Body of pancreas (tissue), 4 donors: ENCODE measurements at regions not wholly inside any gene's neighbourhood (a gene's known extent, or its start where the extent isn't known, plus 50 kb on each side); places are given as distances from the start of the nearest gene placed in this dataset.

Experiments
- ATAC-seq: fragments of 150-250 bp; one replicate; pipeline ENCODE4 v1.9.1; 2016
- DNase-seq, 4 donors: peaks; one replicate each; pipeline ENCODE4 v3.0.0-alpha.2; 2019
- H3K27ac ChIP-seq, 4 donors: fragments of 200-600 bp; sonication (generic); 1 replicate in 3 of 4; 2 replicates in 1 of 4; pipeline versions ENCODE4 v1.5.1 to v1.6.1; 2016 to 2019; ENCODE audit warnings: mild to moderate bottlenecking in 1 of 4, mixed read lengths in 1 of 4, moderate library complexity in 1 of 4
- H3K27me3 ChIP-seq, 2 donors: fragments of 200-600 bp; sonication (generic); one replicate each; pipeline ENCODE4 v1.6.0; 2016; ENCODE audit warnings: mild to moderate bottlenecking in 1 of 2
- H3K36me3 ChIP-seq, 2 donors: fragments of 200-600 bp; sonication (generic); replicated peaks in 1 of 2; 2 replicates each; pipeline ENCODE4 v1.5.1; 2016; ENCODE audit warnings: low read depth in 2 of 2; ENCODE audit not compliant: insufficient read depth in 1 of 2
- H3K4me1 ChIP-seq: fragments of 200-600 bp; sonication (generic); one replicate; pipeline ENCODE4 v1.6.0; 2016
- H3K4me3 ChIP-seq, 2 donors: fragments of 200-600 bp; sonication (generic); 1 replicate in 1 of 2; 2 replicates in 1 of 2; pipeline ENCODE4 v1.5.1; 2016 to 2019
- H3K9me3 ChIP-seq, 3 donors: fragments of 200-600 bp; sonication (generic); 1 replicate in 2 of 3; 2 replicates in 1 of 3; pipeline ENCODE4 v1.5.1; 2016
- CTCF ChIP-seq, 7 experiments: fragments of 450-650 bp in 4 of 7; fragments of 200-600 bp in 3 of 7; sonication (generic) in 3 of 7; IDR thresholded peaks; one replicate each; pipeline ENCODE4 v1.5.1; 2016 to 2019; ENCODE audit warnings: antibody characterized with exemption in 7 of 7
- POLR2A ChIP-seq, 3 donors: fragments of 450-650 bp; IDR thresholded peaks; one replicate each; pipeline ENCODE4 v1.6.1; 2016; ENCODE audit warnings: antibody characterized with exemption in 3 of 3, mild to moderate bottlenecking in 2 of 3
- WGBS, 2 donors: methylation state at CpG; one replicate each; pipeline ENCODE4 v1.1.5; 2017; 5-methylcytosine and 5-hydroxymethylcytosine counted together
- intact Hi-C: fragments of 100-400 bp; cut with DNase I; formaldehyde crosslinking; loops from one replicate; pipeline ENCODE4 v1.15.1; 2023

GRCh38 chr14:101373690-101374295, 187.5 kb upstream of the DIO3 start:
- Histone ChIP-seq H3K4me3 (no peak overlapping the region), H3K27ac (no peak overlapping the region), H3K4me1 (no peaks in the 10 kb centered on the region), H3K27me3 (no peaks in the 10 kb centered on the region), H3K36me3 (no peaks in the 10 kb centered on the region), H3K9me3 (no peaks in the 10 kb centered on the region)
- no peak for DNase-seq
- 79% methylated on average over 20 to 22 of the region's 22 CpGs for WGBS, 2 donors
- TF ChIP-seq CTCF (IDR thresholded peaks at IDR 0.05) = no peak
- no peak for TF ChIP-seq POLR2A (IDR thresholded peaks at IDR 0.05)
- intact Hi-C loops = no loop called here
- no peak for ATAC-seq

DNA sequence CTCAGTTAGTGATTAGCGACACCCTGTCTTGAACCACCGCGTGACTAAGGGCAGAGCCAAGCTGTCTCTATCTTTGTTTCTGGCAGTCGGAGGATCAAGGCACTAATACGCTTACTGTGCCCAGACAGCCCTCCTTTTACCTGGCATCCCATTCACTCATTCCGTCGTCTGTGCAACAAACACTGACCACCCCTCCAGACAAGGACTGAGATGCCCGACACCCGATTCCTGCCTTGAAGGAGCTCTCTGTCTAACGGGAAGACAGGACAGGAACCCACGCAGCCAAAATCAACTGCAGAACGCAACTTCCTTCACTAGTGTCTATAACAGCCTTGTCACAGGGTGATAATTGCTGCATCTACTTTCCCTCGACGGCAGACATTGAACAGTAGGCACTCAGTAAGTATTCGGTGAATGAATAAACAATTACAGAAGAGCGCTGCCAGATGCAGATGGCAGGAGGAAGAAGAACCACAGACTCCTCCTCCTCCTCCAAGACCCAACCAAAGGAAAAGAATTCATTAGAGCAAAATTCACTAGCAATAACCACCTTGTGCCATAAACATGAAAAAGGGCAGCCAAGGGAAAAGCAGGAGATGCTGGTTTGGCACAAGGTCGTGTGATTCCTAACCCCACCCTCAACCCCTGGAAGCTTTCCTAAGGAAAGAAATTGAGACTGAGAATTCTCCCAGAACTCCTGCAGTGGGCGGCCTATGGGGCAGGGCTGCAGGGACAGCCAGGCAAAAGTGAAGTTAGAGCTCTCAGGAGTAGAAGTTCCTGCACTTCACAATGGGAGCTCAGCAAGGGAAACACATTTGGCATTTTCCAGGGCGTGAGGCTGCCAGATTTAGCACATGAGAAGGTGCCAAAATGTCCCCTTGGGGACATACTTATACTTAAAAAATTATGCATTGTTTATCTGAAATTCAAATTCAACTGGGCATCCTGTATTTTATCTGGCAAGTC, 186.6 kb upstream of the DIO3 start:
- intact Hi-C loops = no loop called here
- Histone ChIP-seq H3K27me3 (no peaks in the 10 kb centered on the region), H3K4me3 (no peak overlapping the region), H3K4me1 (no peaks in the 10 kb centered on the region), H3K27ac (no peak overlapping the region), H3K36me3 (no peaks in the 10 kb centered on the region), H3K9me3 (no peaks in the 10 kb centered on the region)
- TF ChIP-seq CTCF (IDR thresholded peaks at IDR 0.05) (no peak), POLR2A (IDR thresholded peaks at IDR 0.05) (no peak)
- DNase-seq (no peak), ATAC-seq (no peak)
- WGBS, 2 donors = 80 to 82% methylated on average over 19 of the region's 19 CpGs

DNA sequence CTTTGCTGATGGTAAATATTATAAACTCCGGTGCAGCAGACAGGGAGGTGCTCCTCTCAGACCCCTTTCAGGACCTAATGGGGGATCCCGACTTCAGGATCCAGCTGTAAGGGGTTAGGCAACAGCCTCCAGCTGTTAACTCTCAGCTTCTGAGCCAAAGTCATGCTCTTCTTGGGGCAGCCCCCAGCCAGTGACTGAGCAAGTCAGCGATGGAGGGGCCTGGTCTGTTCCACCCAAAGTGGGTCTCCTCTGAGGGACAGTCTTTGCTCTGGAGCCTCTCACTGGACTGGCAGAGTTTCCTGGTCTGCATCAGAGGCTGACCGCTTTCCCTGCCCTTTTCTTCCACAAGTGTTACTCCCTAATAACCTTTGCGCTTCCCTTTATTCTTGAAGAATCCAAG, 184.2 kb upstream of the DIO3 start:
- H3K27me3 ChIP-seq = no peaks in the 10 kb centered on the region
- H3K4me3 ChIP-seq = no peak overlapping the region
- DNase-seq (no peak), ATAC-seq (no peak)
- WGBS, 2 donors = 73 to 82% methylated on average over 5 of the region's 5 CpGs
- TF ChIP-seq CTCF (IDR thresholded peaks at IDR 0.05) = no peak
- TF ChIP-seq POLR2A (IDR thresholded peaks at IDR 0.05) = no peak
- H3K9me3 ChIP-seq = no peaks in the 10 kb centered on the region
- no peak overlapping the region for H3K27ac ChIP-seq
- intact Hi-C loops = no loop called here
- no peaks in the 10 kb centered on the region for H3K36me3 ChIP-seq
- no peaks in the 10 kb centered on the region for H3K4me1 ChIP-seq

- ATAC-seq = no peak
- TF ChIP-seq CTCF (IDR thresholded peaks at IDR 0.05) (no peak), POLR2A (IDR thresholded peaks at IDR 0.05) (no peak)
- no peak overlapping the region for H3K4me3 ChIP-seq
- H3K27ac ChIP-seq = no peak overlapping the region
- DNase-seq = no peak
- no peaks in the 10 kb centered on the region for H3K27me3 ChIP-seq
- H3K9me3 ChIP-seq = peaks cover 0 to 3% (median 0%) of the 10 kb centered on the region in 3 donors
- H3K36me3 ChIP-seq = no peaks in the 10 kb centered on the region
- WGBS, 2 donors = 36 to 54% methylated on average over 2 of the region's 2 CpGs
- no peaks in the 10 kb centered on the region for H3K4me1 ChIP-seq
- intact Hi-C loops = no loop called here
Measured at GRCh38 chr14:101379842-101380241, 181.5 kb upstream of the DIO3 start.
